ENCODE measurements at regions not wholly inside any gene's neighbourhood (a gene's known extent, or its start where the extent isn't known, plus 50 kb on each side); places are given as distances from the start of the nearest gene placed in this dataset.
"Not testable (repeated sequence)": the region's sequence is repeated elsewhere in the genome, so short reads cannot be mapped to it uniquely, and the experiment has no call there.

- no peak for DNase-seq (ENCODE audit: low read depth)
Measured at GRCh38 chr20:39778847-39779604, 816.9 kb downstream of the DHX35 start.

GRCh38 chr20:39778431-39778830 is 816.3 kb downstream of the DHX35 start:
- DNase-seq (ENCODE audit: low read depth): no peak

GRCh38 chr20:39777610-39778009 is 815.5 kb downstream of the DHX35 start:
- DNase-seq (ENCODE audit: low read depth): no peak

GRCh38 chr20:39775110-39775509 is 813.0 kb downstream of the DHX35 start:
- DNase-seq (ENCODE audit: low read depth): peak; percentile 60

GRCh38 chr20:39773380-39774000 is 811.3 kb downstream of the DHX35 start:
- no peak for DNase-seq (ENCODE audit: low read depth)

- no peak for DNase-seq (ENCODE audit: low read depth)
Measured at GRCh38 chr20:39767352-39767751, 805.2 kb downstream of the DHX35 start.

- no peak for DNase-seq (ENCODE audit: low read depth)
Measured at GRCh38 chr20:39766333-39766732, 804.2 kb downstream of the DHX35 start.

- DNase-seq (ENCODE audit: low read depth): no peak
Measured at GRCh38 chr20:39762716-39763115, 800.6 kb downstream of the DHX35 start.

- DNase-seq (ENCODE audit: low read depth): no peak
Measured at GRCh38 chr20:39758876-39759275, 796.7 kb downstream of the DHX35 start.

GRCh38 chr20:39756828-39757227 is 794.7 kb downstream of the DHX35 start:
- DNase-seq (ENCODE audit: low read depth): no peak

- DNase-seq (ENCODE audit: low read depth): no peak
Measured at GRCh38 chr20:39756369-39756768, 794.2 kb downstream of the DHX35 start.

- DNase-seq (ENCODE audit: low read depth): no peak
Measured at GRCh38 chr20:39752262-39752876, 790.2 kb downstream of the DHX35 start.

- no peak for DNase-seq (ENCODE audit: low read depth)
Measured at GRCh38 chr20:39751557-39752137, 789.5 kb downstream of the DHX35 start.

- no peak for DNase-seq (ENCODE audit: low read depth)
Measured at GRCh38 chr20:39745380-39745779, 783.2 kb downstream of the DHX35 start.

- no peak for DNase-seq (ENCODE audit: low read depth)
Measured at GRCh38 chr20:39738651-39739050, 776.5 kb downstream of the DHX35 start.

- no peak for DNase-seq (ENCODE audit: low read depth)
Measured at GRCh38 chr20:39736434-39737327, 774.5 kb downstream of the DHX35 start.

- DNase-seq (ENCODE audit: low read depth): not testable (repeated sequence)
Measured at GRCh38 chr20:39725513-39725912, 763.4 kb downstream of the DHX35 start.

GRCh38 chr20:39719293-39719692 is 757.1 kb downstream of the DHX35 start:
- no peak for DNase-seq (ENCODE audit: low read depth)

GRCh38 chr20:39717936-39718335 is 755.8 kb downstream of the DHX35 start:
- DNase-seq (ENCODE audit: low read depth): no peak

GRCh38 chr20:39716796-39717341 is 754.7 kb downstream of the DHX35 start:
- DNase-seq (ENCODE audit: low read depth): peak; percentile 29

All from HT1080 (cell line).